ENCODE measurements at regions not wholly inside any gene's neighbourhood (a gene's known extent, or its start where the extent isn't known, plus 50 kb on each side); places are given as distances from the start of the nearest gene placed in this dataset.

GRCh38 chr2:125535089-125535488, 1120.9 kb upstream of the GYPC start:
- TF ChIP-seq CTCF (IDR thresholded peaks at IDR 0.05) (no peak), POLR2A (IDR thresholded peaks at IDR 0.05) (no peak)
